ENCODE measurements at regions not wholly inside any gene's neighbourhood (a gene's known extent, or its start where the extent isn't known, plus 50 kb on each side); places are given as distances from the start of the nearest gene placed in this dataset.

- no peak for TF ChIP-seq ZFP3 (CRISPR knock-in tag; IDR thresholded peaks at IDR 0.05)
- TF ChIP-seq TOX (CRISPR knock-in tag; IDR thresholded peaks at IDR 0.05; ENCODE audit: borderline replicate concordance) = no peak
- no peak for TF ChIP-seq CSDC2 (CRISPR knock-in tag; IDR thresholded peaks at IDR 0.05)
- TF ChIP-seq ZNF8 (CRISPR knock-in tag; IDR thresholded peaks at IDR 0.05) = no peak
- no peak for TF ChIP-seq ZC3H10 (CRISPR knock-in tag; IDR thresholded peaks at IDR 0.05)
Measured at GRCh38 chr6:105688573-105688972, 285.7 kb upstream of the PREP start.

All from SK-N-SH treated with all-trans-retinoic acid at 6 μM for 48 hours (cell line).